ENCODE measurements at regions not wholly inside any gene's neighbourhood (a gene's known extent, or its start where the extent isn't known, plus 50 kb on each side); places are given as distances from the start of the nearest gene placed in this dataset.
A peak's percentile ranks its signal among the peaks of the same experiment; 100 is the strongest.

DNA sequence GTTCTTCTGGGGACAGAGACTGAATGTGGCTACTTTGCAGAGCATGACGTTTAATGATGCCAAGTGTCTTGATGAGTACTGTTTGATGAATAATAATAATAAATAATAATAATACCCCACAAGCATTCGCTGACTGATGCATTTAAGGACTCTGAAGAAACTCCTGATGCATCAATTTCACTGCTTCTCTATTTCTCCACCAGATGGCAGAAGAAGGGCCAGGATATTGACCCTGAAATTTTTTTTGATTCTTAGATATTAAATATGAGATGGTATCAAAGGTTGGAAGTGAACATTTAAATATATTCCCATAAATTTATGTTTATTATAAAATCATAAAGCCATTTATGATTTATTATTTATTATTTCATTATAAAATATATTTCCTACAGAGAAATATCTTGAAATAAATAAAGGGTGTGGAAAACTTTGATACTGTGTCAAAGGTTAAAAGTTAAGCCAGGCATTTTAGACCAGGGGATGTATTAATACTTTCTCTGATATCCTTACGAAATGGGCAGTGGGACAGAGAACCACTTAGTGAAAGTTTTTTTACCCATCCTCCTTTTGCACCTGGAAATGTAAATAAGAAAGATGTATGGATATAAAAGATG, 170.9 kb downstream of the LACC1 start:
- no peak overlapping the region for H3K4me3 ChIP-seq (ENCODE audit: low read length)
- H3K4me1 Mint-ChIP-seq, result peaks cover 5% of the 10 kb centered on the region in 2 donors
- no peaks in the 10 kb centered on the region for H3K27me3 ChIP-seq (ENCODE audit: control insufficient read depth, insufficient read depth, low read length)
- no peak overlapping the region for H3K4me3 Mint-ChIP-seq
- H3K36me3 ChIP-seq (ENCODE audit: control insufficient read depth, insufficient read depth, low read length), result no peaks in the 10 kb centered on the region
- H3K9me3 Mint-ChIP-seq, result no peaks in the 10 kb centered on the region
- H3K27ac ChIP-seq (ENCODE audit: low read length), result no peak overlapping the region
- peak; percentile 49 to 73 (median 55) for ATAC-seq
- peak in 1 of 2 donors; percentile 65 for DNase-seq
- H3K4me1 ChIP-seq (ENCODE audit: control insufficient read depth, insufficient read depth, low read length), result no peaks in the 10 kb centered on the region
- intact Hi-C loops (cut with micrococcal nuclease), result loop anchor here (1.0 to 10.0 kb wide), 4 partner anchors 94 to 421 kb away; no protein-coding TSS in a partner anchor
- no peaks in the 10 kb centered on the region for H3K36me3 Mint-ChIP-seq
- H3K27ac Mint-ChIP-seq, result no peak overlapping the region
- H3K27me3 Mint-ChIP-seq (ENCODE audit: low read depth in 2 of 2), result peaks cover 39 to 41% of the 10 kb centered on the region in 2 donors
- 80% methylated on average over 1 of the region's 3 CpGs for WGBS (ENCODE audit: insufficient coverage)
- H3K9me3 ChIP-seq (ENCODE audit: control insufficient read depth, insufficient read depth, low read length), result no peaks in the 10 kb centered on the region
- TF ChIP-seq, protein P1, sequence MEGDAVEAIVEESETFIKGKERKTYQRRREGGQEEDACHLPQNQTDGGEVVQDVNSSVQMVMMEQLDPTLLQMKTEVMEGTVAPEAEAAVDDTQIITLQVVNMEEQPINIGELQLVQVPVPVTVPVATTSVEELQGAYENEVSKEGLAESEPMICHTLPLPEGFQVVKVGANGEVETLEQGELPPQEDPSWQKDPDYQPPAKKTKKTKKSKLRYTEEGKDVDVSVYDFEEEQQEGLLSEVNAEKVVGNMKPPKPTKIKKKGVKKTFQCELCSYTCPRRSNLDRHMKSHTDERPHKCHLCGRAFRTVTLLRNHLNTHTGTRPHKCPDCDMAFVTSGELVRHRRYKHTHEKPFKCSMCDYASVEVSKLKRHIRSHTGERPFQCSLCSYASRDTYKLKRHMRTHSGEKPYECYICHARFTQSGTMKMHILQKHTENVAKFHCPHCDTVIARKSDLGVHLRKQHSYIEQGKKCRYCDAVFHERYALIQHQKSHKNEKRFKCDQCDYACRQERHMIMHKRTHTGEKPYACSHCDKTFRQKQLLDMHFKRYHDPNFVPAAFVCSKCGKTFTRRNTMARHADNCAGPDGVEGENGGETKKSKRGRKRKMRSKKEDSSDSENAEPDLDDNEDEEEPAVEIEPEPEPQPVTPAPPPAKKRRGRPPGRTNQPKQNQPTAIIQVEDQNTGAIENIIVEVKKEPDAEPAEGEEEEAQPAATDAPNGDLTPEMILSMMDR (IDR thresholded peaks at IDR 0.05), result peak; percentile 83

GRCh38 chr13:44051405-44051804, 171.7 kb downstream of the LACC1 start:
- H3K36me3 ChIP-seq (ENCODE audit: control insufficient read depth, insufficient read depth, low read length), result no peaks in the 10 kb centered on the region
- no peaks in the 10 kb centered on the region for H3K36me3 Mint-ChIP-seq
- no peaks in the 10 kb centered on the region for H3K27me3 ChIP-seq (ENCODE audit: control insufficient read depth, insufficient read depth, low read length)
- TF ChIP-seq, protein P1 (IDR thresholded peaks at IDR 0.05), result no peak
- H3K4me1 Mint-ChIP-seq, result peaks cover 10 to 11% of the 10 kb centered on the region in 2 donors
- no peaks in the 10 kb centered on the region for H3K9me3 ChIP-seq (ENCODE audit: control insufficient read depth, insufficient read depth, low read length)
- ATAC-seq (no peak), DNase-seq (no peak)
- intact Hi-C loops (cut with micrococcal nuclease), result loop anchor here (10.0 kb wide), 2 partner anchors 93 to 147 kb away; no protein-coding TSS in a partner anchor
- no peak overlapping the region for H3K27ac ChIP-seq (ENCODE audit: low read length)
- H3K27me3 Mint-ChIP-seq (ENCODE audit: low read depth in 2 of 2), result peaks cover 37 to 44% of the 10 kb centered on the region in 2 donors
- no peak overlapping the region for H3K27ac Mint-ChIP-seq
- no peak overlapping the region for H3K4me3 ChIP-seq (ENCODE audit: low read length)
- H3K4me3 Mint-ChIP-seq, result no peak overlapping the region
- no peaks in the 10 kb centered on the region for H3K9me3 Mint-ChIP-seq
- H3K4me1 ChIP-seq (ENCODE audit: control insufficient read depth, insufficient read depth, low read length), result peaks cover 3% of the 10 kb centered on the region

- H3K9me3 Mint-ChIP-seq, result no peaks in the 10 kb centered on the region
- H3K4me3 ChIP-seq (ENCODE audit: low read length), result no peak overlapping the region
- 96% methylated on average over 4 of the region's 6 CpGs for WGBS (ENCODE audit: insufficient coverage)
- H3K36me3 Mint-ChIP-seq, result no peaks in the 10 kb centered on the region
- H3K27me3 ChIP-seq (ENCODE audit: control insufficient read depth, insufficient read depth, low read length), result no peaks in the 10 kb centered on the region
- no peak overlapping the region for H3K27ac Mint-ChIP-seq
- no peak for DNase-seq
- no peak overlapping the region for H3K4me3 Mint-ChIP-seq
- peaks cover 3% of the 10 kb centered on the region for H3K4me1 ChIP-seq (ENCODE audit: control insufficient read depth, insufficient read depth, low read length)
- TF ChIP-seq, protein P1 (IDR thresholded peaks at IDR 0.05), result no peak
- peaks cover 34 to 50% of the 10 kb centered on the region in 2 donors for H3K27me3 Mint-ChIP-seq (ENCODE audit: low read depth in 2 of 2)
- H3K36me3 ChIP-seq (ENCODE audit: control insufficient read depth, insufficient read depth, low read length), result no peaks in the 10 kb centered on the region
- H3K9me3 ChIP-seq (ENCODE audit: control insufficient read depth, insufficient read depth, low read length), result no peaks in the 10 kb centered on the region
- no peak overlapping the region for H3K27ac ChIP-seq (ENCODE audit: low read length)
- peaks cover 10 to 11% of the 10 kb centered on the region in 2 donors for H3K4me1 Mint-ChIP-seq
- ATAC-seq, result no peak
- intact Hi-C loops (cut with micrococcal nuclease), result loop anchor here (10.0 kb wide), 2 partner anchors 93 to 147 kb away; no protein-coding TSS in a partner anchor
Observed at GRCh38 chr13:44051918-44052675, 172.4 kb downstream of the LACC1 start.
